SK-N-SH (cell line): ENCODE measurements at regions not wholly inside any gene's neighbourhood (a gene's known extent, or its start where the extent isn't known, plus 50 kb on each side); places are given as distances from the start of the nearest gene placed in this dataset.

Source experiments
- CTCF ChIP-seq: fragments of 200-600 bp; sonication (generic); IDR thresholded peaks from 2 replicates; pipeline ENCODE4 v1.6.1; 2017; ENCODE audit warnings: antibody characterized with exemption, mild to moderate bottlenecking, moderate library complexity
- EP300 ChIP-seq, 2 experiments: IDR thresholded peaks; 2 replicates each; pipeline versions ENCODE4 v1.4.0 to v1.6.1; 2012; ENCODE audit warnings: borderline replicate concordance in 1 of 2, low read depth in 1 of 2, low read length in 1 of 2
- FOXJ3 ChIP-seq: sonication (generic); formaldehyde crosslinking; IDR thresholded peaks from 2 replicates; pipeline ENCODE4 v1.5.1; 2020; ENCODE audit warnings: mild to moderate bottlenecking, missing genetic modification reagents
- MAX ChIP-seq: IDR thresholded peaks from 2 replicates; pipeline ENCODE4 v1.4.0; 2012; ENCODE audit warnings: low read depth
- NRF1 ChIP-seq: IDR thresholded peaks from 2 replicates; pipeline ENCODE4 v1.6.1; 2012; ENCODE audit warnings: low read depth, mild to moderate bottlenecking, low read length
- POLR2AphosphoS5 ChIP-seq: IDR thresholded peaks from 2 replicates; pipeline ENCODE4 v1.6.1; 2012; ENCODE audit warnings: low read depth, low read length
- RAD21 ChIP-seq: IDR thresholded peaks from 2 replicates; pipeline ENCODE4 v1.6.1; 2012; ENCODE audit warnings: mild to moderate bottlenecking, low read length
- SIN3A ChIP-seq: IDR thresholded peaks from 2 replicates; pipeline ENCODE4 v1.6.1; 2012; ENCODE audit warnings: low read depth, mild to moderate bottlenecking, low read length, moderate library complexity, borderline replicate concordance
- SMC3 ChIP-seq: IDR thresholded peaks from 2 replicates; pipeline ENCODE4 v1.6.1; 2012; ENCODE audit warnings: low read depth, low read length, improper control_type of control experiment
- USF2 ChIP-seq: fragments of 150-350 bp; IDR thresholded peaks from 2 replicates; pipeline ENCODE4 v1.6.1; 2017; ENCODE audit warnings: antibody characterized with exemption, low read length, low read depth, borderline replicate concordance

- TF ChIP-seq CTCF (no peak), USF2 (no peak), RAD21 (no peak), SMC3 (no peak), POLR2AphosphoS5 (no peak), NRF1 (no peak), EP300 (IDR thresholded peaks at IDR 0.05; ENCODE audit: borderline replicate concordance in 1 of 2, low read depth in 1 of 2, low read length in 1 of 2) (0 out of 4 replicates have a peak, but pooled peaks of 1 of the 2 experiments have one; percentile 25), FOXJ3 (no peak), SIN3A (no peak), MAX (no peak)
Observed at GRCh38 chr2:138421971-138422335, 79.6 kb upstream of the SPOPL start.
